ENCODE measurements at regions not wholly inside any gene's neighbourhood (a gene's known extent, or its start where the extent isn't known, plus 50 kb on each side); places are given as distances from the start of the nearest gene placed in this dataset.

DNA sequence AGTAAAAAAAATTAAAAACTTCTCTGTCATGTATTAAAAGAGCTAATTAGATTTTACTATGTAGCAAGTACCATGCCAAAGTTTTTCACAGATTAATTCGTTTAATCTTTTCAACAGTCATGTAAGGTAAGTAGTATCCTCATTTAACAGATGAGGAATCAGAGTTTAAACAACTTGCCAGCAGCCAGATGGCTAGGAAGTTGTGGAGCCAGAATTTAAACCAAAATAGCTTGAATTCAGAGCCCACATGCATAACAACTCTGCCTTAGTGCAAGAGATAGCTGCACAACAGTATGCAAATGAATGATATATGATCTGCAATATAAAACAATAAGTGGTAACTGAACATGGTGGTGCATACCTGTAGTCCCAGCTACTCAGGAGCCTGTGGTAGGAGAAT lies 75.3 kb downstream of the NAP1L3 start:
- no peak overlapping the region for H2BK120ac ChIP-seq (ENCODE audit: low read depth, low read length)
- H3K4me3 ChIP-seq (ENCODE audit: insufficient read depth, low read depth, low read length): no peak overlapping the region
- H3K4me2 ChIP-seq (ENCODE audit: low read depth, low read length): no peak overlapping the region
- no peak overlapping the region for H2BK5ac ChIP-seq (ENCODE audit: low read depth, low read length, poor library complexity, severe bottlenecking)
- H2BK20ac ChIP-seq (ENCODE audit: low read depth, low read length): no peak overlapping the region
- TF ChIP-seq MAFK (IDR thresholded peaks at IDR 0.05; ENCODE audit: low read depth, low read length) (no peak), SMC3 (IDR thresholded peaks at IDR 0.05; ENCODE audit: low read depth, low read length) (no peak), ELK1 (IDR thresholded peaks at IDR 0.05; ENCODE audit: borderline replicate concordance, low read depth, low read length) (no peak), CTCF (conservative IDR thresholded peaks at IDR 0.05; ENCODE audit: low read depth, low read length) (no peak), NFE2L2 (IDR thresholded peaks at IDR 0.05; ENCODE audit: low read depth, low read length) (no peak), RFX5 (IDR thresholded peaks at IDR 0.05; ENCODE audit: low read depth, low read length) (no peak)
- no peaks in the 10 kb centered on the region for H3K4me1 ChIP-seq (ENCODE audit: control insufficient read depth, insufficient read depth, low read length)
- dilution Hi-C loops (cut with HindIII; ENCODE audit: low sequenced_read_pairs, unreplicated experiment): no loop called here
- H2AK9ac ChIP-seq (replicated peaks; ENCODE audit: low read depth, low read length, poor library complexity): no peak overlapping the region
- H2AK5ac ChIP-seq (ENCODE audit: low read depth, low read length): no peak overlapping the region
- H3K9me1 ChIP-seq (ENCODE audit: insufficient read depth, low read length): no peaks in the 10 kb centered on the region
- no peak overlapping the region for H3K9ac ChIP-seq (ENCODE audit: low read depth, low read length)
- no peak overlapping the region for H4K8ac ChIP-seq (ENCODE audit: low read depth in 2 of 2, low read length in 2 of 2)
- CTCF ChIA-PET: no interaction called here
- H4K91ac ChIP-seq (ENCODE audit: insufficient read depth, low read depth, low read length): no peak overlapping the region
- H3K18ac ChIP-seq (ENCODE audit: low read depth, low read length): no peak overlapping the region
- no peak overlapping the region for H3K23ac ChIP-seq (ENCODE audit: low read depth, low read length)
- intact Hi-C loops (cut with micrococcal nuclease): no loop called here
- POLR2A ChIA-PET (ENCODE audit: unreplicated experiment): no interaction called here
- H3K27me3 ChIP-seq (ENCODE audit: control insufficient read depth, insufficient read depth, low read length): no peaks in the 10 kb centered on the region
- H4K5ac ChIP-seq (ENCODE audit: low read depth, low read length): no peak overlapping the region
- no peaks in the 10 kb centered on the region for H3K9me3 ChIP-seq (ENCODE audit: control insufficient read depth, insufficient read depth, low read length)
- no peak overlapping the region for H3K4ac ChIP-seq (ENCODE audit: low read depth, low read length)
- no peak overlapping the region for H3K14ac ChIP-seq (replicated peaks; ENCODE audit: low read depth, low read length)
- DNase-seq (no peak), ATAC-seq (ENCODE audit: low read depth) (no peak)
- H2BK15ac ChIP-seq (ENCODE audit: low read depth, low read length): no peak overlapping the region
- H3K56ac ChIP-seq (ENCODE audit: extremely low read depth, insufficient read depth, low read length): no peak overlapping the region
- H2AFZ ChIP-seq (replicated peaks; ENCODE audit: low read length, poor library complexity): no peak overlapping the region
- no peaks in the 10 kb centered on the region for H3K36me3 ChIP-seq (ENCODE audit: control insufficient read depth, insufficient read depth, low read length)
- no TSS peak for BruUV-seq (replicated peaks)
- no peak overlapping the region for H3K27ac ChIP-seq (ENCODE audit: insufficient read depth, low read length)
- no peaks in the 10 kb centered on the region for H4K20me1 ChIP-seq (ENCODE audit: insufficient read depth, low read length)
- no CpG with 5 or more reads among the region's 1 CpG for WGBS, 2 experiments (ENCODE audit: extremely low coverage in 2 of 2, insufficient read length in 1 of 2)
- in situ Hi-C loops (cut with MboI; ENCODE audit: low sequenced_read_pairs): no loop called here
- H3K79me1 ChIP-seq (ENCODE audit: low read depth in 1 of 2, low read length in 2 of 2): no peaks in the 10 kb centered on the region

Data from IMR-90 (cell line).